Activated CD4-positive, alpha-beta T cell treated with anti-CD3 and anti-CD28 coated beads for 48 hours (primary cell): ENCODE measurements at regions not wholly inside any gene's neighbourhood (a gene's known extent, or its start where the extent isn't known, plus 50 kb on each side); places are given as distances from the start of the nearest gene placed in this dataset.

ENCODE experiments used
- DNase-seq: peaks from one replicate; pipeline ENCODE4 v3.0.0-alpha.2; 2020

DNA sequence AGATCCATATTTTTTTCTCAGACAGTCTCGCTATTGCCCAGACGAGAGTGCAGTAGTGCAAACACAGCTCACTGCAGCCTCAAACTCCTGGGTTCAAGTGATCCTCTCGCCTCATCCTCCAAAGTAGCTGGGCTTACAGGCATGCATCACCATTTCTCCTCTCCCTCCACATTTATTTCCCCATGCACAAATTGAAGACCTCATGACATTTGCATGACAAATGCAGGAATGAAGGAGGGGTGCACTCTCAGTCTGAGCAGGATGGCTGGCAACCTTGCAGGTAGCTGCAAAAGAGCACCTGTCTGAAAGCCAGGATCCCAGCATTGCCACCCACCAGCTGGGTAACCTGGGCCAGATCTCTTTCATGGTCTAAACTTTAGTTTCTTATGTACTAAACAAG lies 111.2 kb downstream of the SH3TC2 start:
- DNase-seq, result no peak

DNA sequence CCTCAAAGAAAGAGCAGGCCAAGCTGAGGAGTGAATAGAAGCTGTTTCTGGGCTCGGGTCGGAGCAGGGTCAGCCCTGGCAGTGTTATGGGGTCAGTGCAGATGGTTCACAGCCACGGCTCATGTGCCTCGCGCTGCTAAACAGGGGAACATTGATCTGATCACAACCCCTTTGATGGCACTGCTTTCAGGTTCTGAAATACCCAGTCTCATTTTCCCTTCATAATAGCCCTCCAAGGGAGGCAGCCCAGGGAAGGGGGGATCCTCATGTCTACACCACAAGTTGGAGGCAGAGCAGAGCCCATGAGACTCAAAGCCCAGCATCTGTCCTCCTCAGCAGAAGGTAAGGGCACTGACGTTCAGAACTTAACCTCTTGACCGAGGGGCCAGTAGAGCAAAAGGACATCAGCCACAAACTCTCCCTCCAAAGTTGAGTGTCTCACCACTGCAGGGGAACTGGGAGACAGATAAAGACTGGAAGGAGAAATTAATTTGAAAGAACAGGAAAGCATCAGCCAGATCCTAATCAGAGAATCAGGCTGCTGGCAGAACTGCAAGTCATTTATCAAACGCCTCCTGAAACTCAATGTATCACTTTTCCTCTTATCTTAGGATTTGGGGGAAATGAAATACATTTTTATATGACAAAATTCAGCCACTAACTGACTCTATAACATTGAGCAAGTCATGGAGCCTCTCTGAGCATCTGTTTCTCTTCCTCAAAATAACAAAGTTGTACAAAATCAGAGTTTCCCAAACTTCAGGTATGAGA lies 110.6 kb downstream of the SH3TC2 start:
- no peak for DNase-seq

DNA sequence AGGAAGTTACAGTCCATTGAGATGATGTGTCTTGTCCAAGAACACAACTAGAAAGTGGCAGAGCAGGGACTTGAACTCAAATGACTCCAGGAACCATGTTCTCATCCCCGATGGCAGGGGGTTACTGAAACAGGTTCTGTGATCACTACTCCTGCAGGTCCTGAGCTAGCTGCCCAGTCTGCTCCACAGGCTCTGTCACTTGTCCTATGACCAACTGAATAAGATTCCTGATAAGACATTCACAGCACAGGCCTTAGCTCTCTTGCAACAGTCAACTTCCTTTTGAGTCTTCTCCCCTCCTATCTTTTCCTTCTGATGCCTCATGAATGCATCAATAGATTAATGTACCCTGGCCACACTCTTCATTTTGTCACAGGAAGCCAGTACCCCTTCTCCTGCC lies 109.2 kb downstream of the SH3TC2 start:
- DNase-seq, result no peak
